Stomach (tissue), 8 donors: ENCODE measurements at regions not wholly inside any gene's neighbourhood (a gene's known extent, or its start where the extent isn't known, plus 50 kb on each side); places are given as distances from the start of the nearest gene placed in this dataset.

Experiments used
- DNase-seq, 2 donors: peaks; one replicate each; pipeline versions ENCODE4 v3.0.0 to v3.0.0-alpha.2; 2013 to 2019
- H3K27ac ChIP-seq, 5 donors: fragments of 200-600 bp in 4 of 5; sonication (generic) in 4 of 5; one replicate each; pipeline ENCODE4 v1.5.1; 2013 to 2019; ENCODE audit warnings: mild to moderate bottlenecking in 1 of 5, moderate library complexity in 1 of 5
- H3K27me3 ChIP-seq, 3 donors: fragments of 200-600 bp; sonication (generic); one replicate each; pipeline ENCODE4 v1.5.1; 2017 to 2019; ENCODE audit warnings: mixed run types in 1 of 3
- H3K36me3 ChIP-seq, 4 donors: fragments of 200-600 bp; sonication (generic); 1 replicate in 3 of 4; 2 replicates in 1 of 4; pipeline ENCODE4 v1.5.1; 2016 to 2019
- H3K4me1 ChIP-seq, 4 donors: fragments of 200-600 bp; sonication (generic); one replicate each; pipeline ENCODE4 v1.5.1; 2016 to 2019
- H3K4me3 ChIP-seq, 4 donors: fragments of 200-600 bp; sonication (generic) in 3 of 4; one replicate each; pipeline ENCODE4 v1.5.1; 2016 to 2019; ENCODE audit warnings: mild to moderate bottlenecking in 1 of 4
- H3K9me3 ChIP-seq, 4 donors: fragments of 200-600 bp; sonication (generic); one replicate each; pipeline ENCODE4 v1.5.1; 2016 to 2019
- CTCF ChIP-seq, 7 experiments: fragments of 450-650 bp in 4 of 7; fragments of 200-600 bp in 3 of 7; sonication (generic) in 3 of 7; IDR thresholded peaks; one replicate each; pipeline ENCODE4 v1.5.1; 2016 to 2019; ENCODE audit warnings: antibody characterized with exemption in 7 of 7, control low read depth in 2 of 7, mild to moderate bottlenecking in 1 of 7
- EP300 ChIP-seq: sonication (generic); formaldehyde crosslinking; IDR thresholded peaks from one replicate; pipeline ENCODE4 v1.6.1; 2017; ENCODE audit warnings: antibody characterized with exemption
- POLR2A ChIP-seq, 4 donors: fragments of 450-650 bp; IDR thresholded peaks; one replicate each; pipeline ENCODE4 v1.6.1; 2016; ENCODE audit warnings: antibody characterized with exemption in 4 of 4, control low read depth in 2 of 4, mild to moderate bottlenecking in 1 of 4, moderate library complexity in 1 of 4
- POLR2AphosphoS5 ChIP-seq, 3 donors: sonication (generic); formaldehyde crosslinking; IDR thresholded peaks; one replicate each; pipeline ENCODE4 v1.6.1; 2016; ENCODE audit warnings: antibody characterized with exemption in 3 of 3
- WGBS, 5 donors: extraction: QIAGEN DNeasy Blood & Tissue Kit in 3 of 5; methylation state at CpG; one replicate each; pipeline versions ENCODE4 v1.1.5 to v1.1.7; 2013 to 2018; 5-methylcytosine and 5-hydroxymethylcytosine counted together
- intact Hi-C: fragments of 100-400 bp; cut with DNase I; formaldehyde crosslinking; loops from one replicate; pipeline ENCODE4 v1.15.1; 2023; ENCODE audit warnings: low total_unique reads
- donor health status: healthy with polysubstance abuse.
- donor health status: Bipolar disorder and iron deficiency.
- donor health status: healthy.

GRCh38 chr4:157832596-157832995 lies 340.2 kb downstream of the GASK1B start:
- Histone ChIP-seq H3K9me3 (no peaks in the 10 kb centered on the region), H3K36me3 (no peaks in the 10 kb centered on the region), H3K27me3 (no peaks in the 10 kb centered on the region), H3K27ac (peak overlapping the region in 3 of 5 donors; percentile 41 to 63 (median 61)), H3K4me1 (peaks cover 0 to 22% (median 8%) of the 10 kb centered on the region in 4 donors), H3K4me3 (no peak overlapping the region)
- intact Hi-C loops = no loop called here
- TF ChIP-seq POLR2AphosphoS5 (IDR thresholded peaks at IDR 0.05) = peak in 1 of 3 donors; percentile 30
- TF ChIP-seq CTCF (IDR thresholded peaks at IDR 0.05) = no peak
- peak in 1 of 2 donors; percentile 58 for DNase-seq
- 19 to 46% (median 29%) methylated on average over 1 of the region's 1 CpG for WGBS, 5 donors

- 91 to 98% (median 96%) methylated on average over 8 of the region's 8 CpGs for WGBS, 5 donors
- Histone ChIP-seq H3K27ac (no peak overlapping the region), H3K27me3 (no peaks in the 10 kb centered on the region), H3K4me1 (peaks cover 0 to 8% (median 0%) of the 10 kb centered on the region in 4 donors), H3K4me3 (no peak overlapping the region), H3K36me3 (no peaks in the 10 kb centered on the region), H3K9me3 (peaks cover 0 to 10% (median 2%) of the 10 kb centered on the region in 4 donors)
- intact Hi-C loops = no loop called here
- no peak for TF ChIP-seq POLR2AphosphoS5 (IDR thresholded peaks at IDR 0.05)
- no peak for TF ChIP-seq EP300
- no peak for TF ChIP-seq POLR2A (IDR thresholded peaks at IDR 0.05)
- no peak for TF ChIP-seq CTCF (IDR thresholded peaks at IDR 0.05)
- no peak for DNase-seq
These were observed 348.8 kb downstream of the GASK1B start for GRCh38 chr4:157824021-157824420.

- Histone ChIP-seq H3K4me3 (no peak overlapping the region), H3K27ac (no peak overlapping the region), H3K4me1 (peaks cover 0 to 8% (median 0%) of the 10 kb centered on the region in 4 donors), H3K36me3 (no peaks in the 10 kb centered on the region), H3K27me3 (no peaks in the 10 kb centered on the region), H3K9me3 (peaks cover 0 to 10% (median 2%) of the 10 kb centered on the region in 4 donors)
- no peak for TF ChIP-seq CTCF (IDR thresholded peaks at IDR 0.05)
- TF ChIP-seq POLR2AphosphoS5 (IDR thresholded peaks at IDR 0.05) = no peak
- no peak for TF ChIP-seq POLR2A (IDR thresholded peaks at IDR 0.05)
- no peak for TF ChIP-seq EP300
- WGBS, 5 donors = 89 to 93% (median 92%) methylated on average over 13 to 15 of the region's 15 CpGs
- intact Hi-C loops = no loop called here
- no peak for DNase-seq
These were observed 351.0 kb downstream of the GASK1B start for GRCh38 chr4:157821814-157822213.

GRCh38 chr4:157819693-157820464 lies 352.9 kb downstream of the GASK1B start:
- Histone ChIP-seq H3K4me3 (no peak overlapping the region), H3K36me3 (no peaks in the 10 kb centered on the region), H3K27ac (no peak overlapping the region), H3K4me1 (peaks cover 0 to 8% (median 0%) of the 10 kb centered on the region in 4 donors), H3K27me3 (no peaks in the 10 kb centered on the region), H3K9me3 (peaks cover 0 to 10% (median 2%) of the 10 kb centered on the region in 4 donors)
- WGBS, 5 donors = 84 to 93% (median 86%) methylated on average over 14 to 20 of the region's 20 CpGs
- DNase-seq = no peak
- intact Hi-C loops = no loop called here
- no peak for TF ChIP-seq CTCF (IDR thresholded peaks at IDR 0.05)
- no peak for TF ChIP-seq POLR2AphosphoS5 (IDR thresholded peaks at IDR 0.05)
- no peak for TF ChIP-seq EP300
- no peak for TF ChIP-seq POLR2A (IDR thresholded peaks at IDR 0.05)
